ENCODE measurements at regions not wholly inside any gene's neighbourhood (a gene's known extent, or its start where the extent isn't known, plus 50 kb on each side); places are given as distances from the start of the nearest gene placed in this dataset.
A peak's percentile ranks its signal among the peaks of the same experiment; 100 is the strongest.

DNA sequence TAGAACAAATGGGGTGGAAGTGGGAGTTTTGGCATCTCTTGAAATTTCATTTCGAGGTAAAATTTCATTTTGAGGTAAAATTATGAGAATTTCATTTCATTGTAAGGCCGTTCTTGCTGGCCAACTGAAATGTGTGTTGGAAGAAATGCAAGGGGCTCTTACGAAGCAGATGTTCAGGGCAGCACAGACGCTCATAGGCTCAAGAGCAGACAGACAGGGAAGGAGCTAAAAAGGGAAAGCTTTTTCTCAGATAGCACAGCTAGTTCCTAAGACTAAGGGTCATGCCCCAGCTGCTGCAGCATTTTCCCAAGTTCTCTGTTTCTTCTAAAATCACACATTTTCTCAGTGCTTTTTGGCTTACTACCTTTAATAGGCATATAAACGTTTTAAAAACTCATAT lies 65.1 kb upstream of the SFMBT2 start:
- no peak for DNase-seq (ENCODE audit: extremely low spot score)
- TF ChIP-seq ELF4 (IDR thresholded peaks at IDR 0.05) (no peak), SUZ12 (IDR thresholded peaks at IDR 0.05) (no peak), NFRKB (IDR thresholded peaks at IDR 0.05) (no peak), BHLHE40 (IDR thresholded peaks at IDR 0.05; ENCODE audit: borderline replicate concordance) (no peak), FOXA1 (IDR thresholded peaks at IDR 0.05) (no peak), FOXK2 (IDR thresholded peaks at IDR 0.05) (no peak), TARDBP (IDR thresholded peaks at IDR 0.05) (no peak), CTBP1 (IDR thresholded peaks at IDR 0.05; ENCODE audit: borderline replicate concordance) (no peak), SP1 (IDR thresholded peaks at IDR 0.05) (no peak), L3MBTL2 (conservative IDR thresholded peaks at IDR 0.05) (no peak), FOXM1 (IDR thresholded peaks at IDR 0.05; ENCODE audit: borderline replicate concordance) (no peak), HDGF (IDR thresholded peaks at IDR 0.05; ENCODE audit: borderline replicate concordance) (no peak), LEF1 (IDR thresholded peaks at IDR 0.05; ENCODE audit: borderline replicate concordance) (no peak), ARNT (IDR thresholded peaks at IDR 0.05) (no peak), ZNF384 (IDR thresholded peaks at IDR 0.05) (no peak)
- TF ChIP-seq, protein P1, sequence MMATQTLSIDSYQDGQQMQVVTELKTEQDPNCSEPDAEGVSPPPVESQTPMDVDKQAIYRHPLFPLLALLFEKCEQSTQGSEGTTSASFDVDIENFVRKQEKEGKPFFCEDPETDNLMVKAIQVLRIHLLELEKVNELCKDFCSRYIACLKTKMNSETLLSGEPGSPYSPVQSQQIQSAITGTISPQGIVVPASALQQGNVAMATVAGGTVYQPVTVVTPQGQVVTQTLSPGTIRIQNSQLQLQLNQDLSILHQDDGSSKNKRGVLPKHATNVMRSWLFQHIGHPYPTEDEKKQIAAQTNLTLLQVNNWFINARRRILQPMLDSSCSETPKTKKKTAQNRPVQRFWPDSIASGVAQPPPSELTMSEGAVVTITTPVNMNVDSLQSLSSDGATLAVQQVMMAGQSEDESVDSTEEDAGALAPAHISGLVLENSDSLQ (IDR thresholded peaks at IDR 0.05), result no peak
- ChIA-PET CTCF (no interaction called here), POLR2A (no interaction called here)

DNA sequence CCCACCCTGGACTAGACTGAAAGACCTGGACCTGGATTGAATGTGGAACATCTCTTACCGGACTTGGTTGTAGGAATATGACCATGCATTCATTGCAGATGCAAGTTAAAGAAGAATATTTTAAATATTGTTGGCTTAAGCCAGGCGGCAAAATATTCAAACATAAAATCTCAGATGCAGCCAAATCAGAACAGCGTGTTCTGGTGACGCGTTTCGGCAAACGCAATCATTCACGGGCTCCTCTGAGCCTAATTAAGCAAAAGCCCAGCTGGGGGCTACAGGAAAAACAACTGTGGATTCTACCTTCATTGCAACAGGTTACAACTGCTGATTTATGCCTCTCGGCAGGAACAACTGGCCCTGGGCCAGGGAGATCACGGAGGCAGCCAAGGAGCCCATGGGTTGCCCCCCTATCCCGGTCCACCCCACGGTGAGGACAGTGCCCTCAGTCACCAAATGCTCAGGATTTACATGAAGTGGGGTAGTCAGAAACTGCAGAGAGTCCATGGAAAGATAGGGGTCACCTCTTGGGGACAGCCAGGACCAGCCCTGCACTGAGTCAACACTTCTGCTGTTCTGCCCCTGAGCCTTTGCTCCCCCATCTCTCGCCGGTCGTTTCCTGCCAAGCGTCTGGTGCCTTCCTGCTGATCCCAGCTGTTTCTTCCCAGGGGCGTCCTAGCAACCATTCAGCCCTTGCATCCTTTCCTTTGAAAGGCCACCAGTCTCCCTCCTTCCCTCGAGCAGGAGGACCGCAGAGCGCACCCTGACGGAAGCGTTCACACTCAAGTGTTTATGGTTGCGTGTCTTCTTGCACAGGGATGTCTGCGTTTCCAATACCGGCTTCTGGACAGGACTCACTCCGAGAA lies 64.4 kb upstream of the SFMBT2 start:
- TF ChIP-seq, protein P1 (IDR thresholded peaks at IDR 0.05), result peak; percentile 36; the same call in 1 of the 2 replicates
- no peak for TF ChIP-seq NFRKB (IDR thresholded peaks at IDR 0.05)
- POLR2A ChIA-PET, result no interaction called here
- CTCF ChIA-PET, result no interaction called here
- peak; percentile 34 for DNase-seq (ENCODE audit: extremely low spot score)

DNA sequence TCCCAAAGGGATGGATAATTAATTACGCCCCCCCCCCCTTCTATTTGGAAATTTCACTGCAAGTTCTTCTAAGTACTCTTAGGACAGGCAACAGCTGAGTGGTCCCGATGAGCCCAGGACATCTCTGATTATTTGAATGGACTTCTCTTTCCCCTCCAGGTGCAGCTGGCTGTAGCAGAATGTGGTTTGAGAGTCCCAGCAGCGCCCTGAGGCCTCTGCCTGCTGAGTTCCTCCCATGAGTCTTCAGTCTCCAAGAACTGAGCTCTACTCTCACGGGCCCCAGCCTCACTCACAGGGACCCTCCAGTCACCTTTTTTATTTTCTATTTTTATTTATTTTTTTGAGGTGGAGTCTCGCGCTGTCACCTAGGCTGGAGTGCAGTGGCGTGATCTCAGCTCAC lies 63.6 kb upstream of the SFMBT2 start:
- CTCF ChIA-PET, result interaction anchor here (0.7 kb wide), 1 partner anchor 34 kb away, joined by 4 read pairs; no protein-coding TSS in a partner anchor
- POLR2A ChIA-PET, result no interaction called here
- DNase-seq (ENCODE audit: extremely low spot score), result no peak
- TF ChIP-seq FOXM1 (IDR thresholded peaks at IDR 0.05; ENCODE audit: borderline replicate concordance) (no peak), LEF1 (IDR thresholded peaks at IDR 0.05; ENCODE audit: borderline replicate concordance) (no peak), L3MBTL2 (conservative IDR thresholded peaks at IDR 0.05) (no peak), FOXA1 (IDR thresholded peaks at IDR 0.05) (no peak)

DNA sequence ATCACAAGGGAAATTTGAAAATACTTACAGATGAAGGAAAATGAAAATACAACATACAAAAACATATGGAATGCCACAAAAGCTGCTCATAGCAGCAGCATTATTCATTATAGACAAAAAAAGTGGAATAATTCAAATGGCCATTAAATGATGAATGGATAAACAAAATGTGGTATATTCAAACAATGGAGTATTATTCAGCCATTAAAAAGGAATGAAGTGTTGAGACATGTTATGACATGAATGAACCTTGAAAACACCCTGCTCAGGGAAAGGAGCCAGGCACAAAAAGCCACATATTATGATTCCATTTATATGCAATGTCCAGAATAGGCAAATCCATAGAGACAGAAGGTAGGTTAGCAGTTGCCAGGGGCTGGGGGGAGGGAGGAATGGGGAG lies 62.6 kb upstream of the SFMBT2 start:
- no peak for DNase-seq (ENCODE audit: extremely low spot score)
- TF ChIP-seq ZNF384 (IDR thresholded peaks at IDR 0.05) (no peak), FOXM1 (IDR thresholded peaks at IDR 0.05; ENCODE audit: borderline replicate concordance) (no peak)
- CTCF ChIA-PET, result no interaction called here
- POLR2A ChIA-PET, result no interaction called here

DNA sequence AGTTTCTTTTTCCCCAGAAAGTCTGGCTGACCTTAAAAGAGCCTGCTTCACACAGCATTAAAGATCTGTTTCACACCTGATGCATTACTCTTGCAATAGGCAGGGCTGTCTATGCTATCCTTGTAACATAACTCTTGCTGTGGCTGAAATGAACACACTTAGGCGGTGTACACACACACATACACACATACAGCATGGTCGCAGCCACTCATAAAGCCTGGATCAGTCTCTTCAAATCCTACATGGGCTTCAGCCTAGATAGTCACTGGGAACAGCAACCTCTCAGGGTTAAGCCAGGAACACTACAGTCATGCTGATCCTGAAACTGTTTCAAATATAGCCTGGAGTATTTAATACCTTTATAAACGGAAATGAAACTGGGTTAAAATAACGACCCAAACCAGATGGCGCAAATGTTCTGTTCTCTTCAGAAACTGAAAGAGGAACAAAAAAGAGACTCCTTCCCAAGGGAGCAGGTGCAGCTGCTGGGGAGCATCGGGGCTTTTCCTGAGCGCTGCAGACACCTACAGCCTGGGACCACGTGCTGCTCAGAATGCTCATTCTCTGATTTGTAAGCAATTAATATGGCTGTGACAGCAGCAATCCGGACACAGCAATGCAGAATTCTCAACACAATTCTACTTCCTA lies 61.0 kb upstream of the SFMBT2 start:
- ChIA-PET POLR2A (no interaction called here), CTCF (interaction anchor here (0.6 kb wide), 1 partner anchor 417 kb away, joined by 3 read pairs; no protein-coding TSS in a partner anchor)
- DNase-seq (ENCODE audit: extremely low spot score), result no peak
- TF ChIP-seq FOXK2 (IDR thresholded peaks at IDR 0.05), result no peak
- TF ChIP-seq ARNT (IDR thresholded peaks at IDR 0.05), result no peak
- TF ChIP-seq FOXM1 (IDR thresholded peaks at IDR 0.05; ENCODE audit: borderline replicate concordance), result no peak
- no peak for TF ChIP-seq CTBP1 (IDR thresholded peaks at IDR 0.05; ENCODE audit: borderline replicate concordance)
- TF ChIP-seq ZNF384 (IDR thresholded peaks at IDR 0.05), result no peak
- TF ChIP-seq, protein P1 (IDR thresholded peaks at IDR 0.05), result no peak
- no peak for TF ChIP-seq SUZ12 (IDR thresholded peaks at IDR 0.05)
- no peak for TF ChIP-seq TARDBP (IDR thresholded peaks at IDR 0.05)
- no peak for TF ChIP-seq L3MBTL2 (conservative IDR thresholded peaks at IDR 0.05)
- no peak for TF ChIP-seq HDGF (IDR thresholded peaks at IDR 0.05; ENCODE audit: borderline replicate concordance)
- TF ChIP-seq SP1 (IDR thresholded peaks at IDR 0.05), result no peak
- TF ChIP-seq LEF1 (IDR thresholded peaks at IDR 0.05; ENCODE audit: borderline replicate concordance), result no peak
- TF ChIP-seq BHLHE40 (IDR thresholded peaks at IDR 0.05; ENCODE audit: borderline replicate concordance), result no peak
- no peak for TF ChIP-seq ELF4 (IDR thresholded peaks at IDR 0.05)
- TF ChIP-seq FOXA1 (IDR thresholded peaks at IDR 0.05), result no peak
- TF ChIP-seq NFRKB (IDR thresholded peaks at IDR 0.05), result no peak

DNA sequence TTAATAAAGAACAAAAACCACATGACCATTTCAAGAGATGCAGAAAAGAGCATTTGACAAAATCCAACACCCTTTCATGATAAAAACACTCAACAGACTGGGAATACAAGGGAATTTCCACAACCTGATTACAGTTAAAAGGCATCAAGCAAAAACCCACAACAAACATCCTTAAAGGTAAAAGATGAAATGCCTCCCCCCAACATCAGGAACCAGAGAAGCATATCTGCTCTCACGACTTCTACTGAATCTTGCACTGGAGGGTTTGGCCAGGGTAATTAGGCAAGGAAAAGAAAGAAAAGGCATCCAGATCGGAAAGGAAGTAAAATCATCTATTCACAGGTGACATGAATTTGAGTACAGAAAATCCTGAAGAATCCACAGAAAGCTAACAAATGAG lies 59.5 kb upstream of the SFMBT2 start:
- no peak for DNase-seq (ENCODE audit: extremely low spot score)
- CTCF ChIA-PET, result interaction anchor here (0.5 kb wide), 1 partner anchor 22 kb away, joined by 3 read pairs; no protein-coding TSS in a partner anchor
- TF ChIP-seq, protein P1 (IDR thresholded peaks at IDR 0.05), result no peak
- TF ChIP-seq HDGF (IDR thresholded peaks at IDR 0.05; ENCODE audit: borderline replicate concordance), result no peak
- POLR2A ChIA-PET, result no interaction called here
